ENCODE measurements at regions not wholly inside any gene's neighbourhood (a gene's known extent, or its start where the extent isn't known, plus 50 kb on each side); places are given as distances from the start of the nearest gene placed in this dataset.

DNA sequence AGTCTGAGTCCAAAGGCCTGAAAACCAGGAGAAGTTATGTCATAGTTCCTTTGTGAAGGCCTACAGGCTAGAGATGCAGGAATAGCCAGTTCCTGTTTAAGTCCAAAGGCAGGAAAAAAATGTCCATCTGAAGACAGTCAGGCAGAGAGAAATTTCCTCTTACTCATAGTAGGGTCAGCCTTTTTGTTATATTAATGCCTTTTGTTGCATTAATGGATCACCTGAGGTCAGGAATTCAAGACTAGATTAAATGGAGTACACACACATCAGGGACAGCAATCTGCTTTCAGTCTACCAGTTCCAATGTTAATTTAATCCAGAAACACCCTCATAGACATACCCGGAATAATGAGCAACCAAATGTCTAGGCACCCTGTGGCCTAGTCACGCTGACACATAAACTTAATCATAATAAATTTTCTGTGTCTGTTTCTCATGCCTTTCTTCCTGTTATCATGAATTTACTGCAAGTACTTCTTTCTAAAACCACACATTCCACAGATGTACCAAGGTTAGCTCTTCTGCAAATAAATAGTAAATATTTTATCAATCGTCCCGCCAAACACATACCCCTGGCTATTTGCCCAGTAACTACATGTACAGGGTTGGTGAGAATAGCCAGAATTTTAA lies 703.9 kb downstream of the EFNA5 start:
- no peak overlapping the region for H3K9ac ChIP-seq (ENCODE audit: low read length)
- no peaks in the 10 kb centered on the region for H3K9me3 ChIP-seq (ENCODE audit: control insufficient read depth, insufficient read depth, low read depth, low read length)
- no peak overlapping the region for H3K4me3 ChIP-seq (ENCODE audit: low read depth, low read length)
- H3K36me3 ChIP-seq (ENCODE audit: control insufficient read depth, insufficient read depth, low read length): peaks cover 3% of the 10 kb centered on the region; the same call in 1 of the 2 replicates
- no peak overlapping the region for H3K27ac ChIP-seq (ENCODE audit: low read depth, low read length)
- H3K27me3 ChIP-seq (ENCODE audit: control insufficient read depth, insufficient read depth, low read length): no peaks in the 10 kb centered on the region
- H3K4me1 ChIP-seq (ENCODE audit: control insufficient read depth, insufficient read depth, low read length): 0 out of 2 replicates have a peak, but pooled peaks cover 4% of the 10 kb centered on the region

DNA sequence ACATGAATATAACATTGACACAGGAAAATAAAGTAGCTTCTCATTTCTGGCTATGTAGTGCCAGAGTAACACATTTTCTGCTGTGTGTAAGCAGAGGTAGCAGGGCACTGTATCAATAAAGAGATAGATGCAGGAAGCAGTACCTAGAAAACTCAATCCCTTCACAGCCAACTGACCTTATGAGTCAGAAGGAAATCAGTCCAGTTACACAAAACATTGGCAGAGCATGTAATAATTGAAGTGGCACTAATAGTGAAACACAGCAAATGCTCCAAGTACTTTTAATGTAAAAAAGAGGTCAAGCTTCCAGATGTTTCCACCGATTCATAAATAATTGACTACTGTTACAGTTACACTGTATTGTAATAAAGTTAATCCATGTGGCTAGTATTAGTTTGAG lies 706.6 kb downstream of the EFNA5 start:
- Histone ChIP-seq H3K36me3 (ENCODE audit: control insufficient read depth, insufficient read depth, low read length) (peaks cover 3% of the 10 kb centered on the region; the same call in 1 of the 2 replicates), H3K4me1 (ENCODE audit: control insufficient read depth, insufficient read depth, low read length) (no peaks in the 10 kb centered on the region; the same call in 1 of the 2 replicates), H3K4me3 (ENCODE audit: low read depth, low read length) (no peak overlapping the region), H3K9ac (ENCODE audit: low read length) (no peak overlapping the region), H3K27me3 (ENCODE audit: control insufficient read depth, insufficient read depth, low read length) (no peaks in the 10 kb centered on the region), H3K9me3 (ENCODE audit: control insufficient read depth, insufficient read depth, low read depth, low read length) (no peaks in the 10 kb centered on the region), H3K27ac (ENCODE audit: low read depth, low read length) (no peak overlapping the region)

- Histone ChIP-seq H3K27me3 (ENCODE audit: control insufficient read depth, insufficient read depth, low read length) (no peaks in the 10 kb centered on the region), H3K27ac (ENCODE audit: low read depth, low read length) (no peak overlapping the region), H3K4me3 (ENCODE audit: low read depth, low read length) (no peak overlapping the region), H3K9ac (ENCODE audit: low read length) (no peak overlapping the region), H3K4me1 (ENCODE audit: control insufficient read depth, insufficient read depth, low read length) (no peaks in the 10 kb centered on the region; the same call in 1 of the 2 replicates), H3K36me3 (ENCODE audit: control insufficient read depth, insufficient read depth, low read length) (peaks cover 3% of the 10 kb centered on the region; the same call in 1 of the 2 replicates), H3K9me3 (ENCODE audit: control insufficient read depth, insufficient read depth, low read depth, low read length) (no peaks in the 10 kb centered on the region)
Measured at GRCh38 chr5:106963630-106964029, 707.1 kb downstream of the EFNA5 start.

DNA sequence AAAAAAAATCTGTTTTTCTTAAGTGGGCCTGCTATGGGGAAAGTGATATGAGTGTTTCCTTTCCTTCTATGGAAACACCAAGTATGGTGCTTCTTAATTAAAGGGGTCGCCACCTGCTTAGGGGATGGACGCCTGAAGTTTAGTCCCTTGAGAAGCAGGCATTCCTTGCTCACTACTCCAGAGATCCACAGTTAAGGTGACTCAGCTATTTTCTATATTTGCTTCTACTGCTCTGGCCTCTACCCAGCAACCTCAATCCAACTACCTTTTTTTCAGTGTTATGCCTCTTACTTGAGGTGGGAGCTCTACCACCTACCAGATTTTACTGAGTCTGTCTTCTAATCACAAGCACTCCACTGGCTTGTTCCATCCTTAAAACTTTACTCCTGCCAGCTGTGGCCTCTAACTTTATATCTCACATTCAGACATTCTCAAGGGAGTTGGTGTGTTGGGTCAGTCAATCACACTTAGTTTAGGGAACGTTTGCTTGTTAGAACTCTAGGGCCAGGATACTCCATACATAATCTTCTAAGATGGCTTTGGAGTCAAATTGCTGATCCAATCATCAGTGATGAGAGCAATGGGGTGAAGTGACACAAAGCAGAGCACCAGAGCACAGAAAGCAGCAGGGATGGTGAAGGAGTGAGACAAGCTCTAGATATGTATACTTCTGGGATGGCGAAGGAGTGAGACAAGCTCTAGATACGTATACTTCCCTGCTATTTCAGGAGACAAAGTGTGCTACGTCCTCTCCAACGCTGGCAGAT lies 708.1 kb downstream of the EFNA5 start:
- Histone ChIP-seq H3K4me3 (ENCODE audit: low read depth, low read length) (no peak overlapping the region), H3K9ac (ENCODE audit: low read length) (no peak overlapping the region), H3K27ac (ENCODE audit: low read depth, low read length) (no peak overlapping the region), H3K36me3 (ENCODE audit: control insufficient read depth, insufficient read depth, low read length) (peaks cover 3% of the 10 kb centered on the region; the same call in 1 of the 2 replicates), H3K4me1 (ENCODE audit: control insufficient read depth, insufficient read depth, low read length) (no peaks in the 10 kb centered on the region; the same call in 1 of the 2 replicates), H3K9me3 (ENCODE audit: control insufficient read depth, insufficient read depth, low read depth, low read length) (no peaks in the 10 kb centered on the region), H3K27me3 (ENCODE audit: control insufficient read depth, insufficient read depth, low read length) (no peaks in the 10 kb centered on the region)

- H3K4me1 ChIP-seq (ENCODE audit: control insufficient read depth, insufficient read depth, low read length): peaks cover 3% of the 10 kb centered on the region; the same call in 1 of the 2 replicates
- no peak overlapping the region for H3K27ac ChIP-seq (ENCODE audit: low read depth, low read length)
- no peaks in the 10 kb centered on the region for H3K27me3 ChIP-seq (ENCODE audit: control insufficient read depth, insufficient read depth, low read length)
- H3K4me3 ChIP-seq (ENCODE audit: low read depth, low read length): no peak overlapping the region
- no peaks in the 10 kb centered on the region for H3K36me3 ChIP-seq (ENCODE audit: control insufficient read depth, insufficient read depth, low read length)
- no peak overlapping the region for H3K9ac ChIP-seq (ENCODE audit: low read length)
- H3K9me3 ChIP-seq (ENCODE audit: control insufficient read depth, insufficient read depth, low read depth, low read length): no peaks in the 10 kb centered on the region
Measured at GRCh38 chr5:106959387-106959786, 711.4 kb downstream of the EFNA5 start.

DNA sequence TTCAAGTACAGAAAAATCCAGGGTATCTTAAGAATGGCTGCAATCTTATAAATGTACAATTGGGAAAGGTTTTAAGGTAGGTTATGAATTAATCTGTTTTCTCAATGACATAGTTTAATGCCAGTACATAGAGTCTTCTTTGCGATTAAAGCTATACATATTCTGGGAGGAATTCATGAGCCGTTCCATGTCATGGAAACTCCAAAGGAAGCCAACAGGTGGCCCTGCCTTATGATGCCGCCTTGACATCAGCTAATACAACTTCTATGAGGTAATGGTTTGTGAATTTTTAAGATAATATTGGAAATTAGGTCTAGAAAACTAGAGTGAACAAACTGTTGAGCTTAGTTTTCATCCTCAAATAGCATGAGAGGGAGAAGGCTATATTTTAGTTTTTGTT lies 713.4 kb downstream of the EFNA5 start:
- Histone ChIP-seq H3K9me3 (ENCODE audit: control insufficient read depth, insufficient read depth, low read depth, low read length) (no peaks in the 10 kb centered on the region), H3K36me3 (ENCODE audit: control insufficient read depth, insufficient read depth, low read length) (no peaks in the 10 kb centered on the region), H3K4me3 (ENCODE audit: low read depth, low read length) (no peak overlapping the region), H3K27ac (ENCODE audit: low read depth, low read length) (no peak overlapping the region), H3K27me3 (ENCODE audit: control insufficient read depth, insufficient read depth, low read length) (no peaks in the 10 kb centered on the region), H3K4me1 (ENCODE audit: control insufficient read depth, insufficient read depth, low read length) (peaks cover 3% of the 10 kb centered on the region; the same call in 1 of the 2 replicates), H3K9ac (ENCODE audit: low read length) (no peak overlapping the region)

- no peaks in the 10 kb centered on the region for H3K27me3 ChIP-seq (ENCODE audit: control insufficient read depth, insufficient read depth, low read length)
- H3K4me1 ChIP-seq (ENCODE audit: control insufficient read depth, insufficient read depth, low read length): peaks cover 3% of the 10 kb centered on the region; the same call in 1 of the 2 replicates
- H3K27ac ChIP-seq (ENCODE audit: low read depth, low read length): no peak overlapping the region
- H3K4me3 ChIP-seq (ENCODE audit: low read depth, low read length): no peak overlapping the region
- H3K36me3 ChIP-seq (ENCODE audit: control insufficient read depth, insufficient read depth, low read length): no peaks in the 10 kb centered on the region
- no peak overlapping the region for H3K9ac ChIP-seq (ENCODE audit: low read length)
- H3K9me3 ChIP-seq (ENCODE audit: control insufficient read depth, insufficient read depth, low read depth, low read length): no peaks in the 10 kb centered on the region
Measured at GRCh38 chr5:106956886-106957285, 713.9 kb downstream of the EFNA5 start.

GRCh38 chr5:106956187-106956586 lies 714.5 kb downstream of the EFNA5 start:
- no peaks in the 10 kb centered on the region for H3K36me3 ChIP-seq (ENCODE audit: control insufficient read depth, insufficient read depth, low read length)
- no peak overlapping the region for H3K4me3 ChIP-seq (ENCODE audit: low read depth, low read length)
- no peak overlapping the region for H3K27ac ChIP-seq (ENCODE audit: low read depth, low read length)
- H3K9ac ChIP-seq (ENCODE audit: low read length): no peak overlapping the region
- H3K27me3 ChIP-seq (ENCODE audit: control insufficient read depth, insufficient read depth, low read length): no peaks in the 10 kb centered on the region
- H3K9me3 ChIP-seq (ENCODE audit: control insufficient read depth, insufficient read depth, low read depth, low read length): no peaks in the 10 kb centered on the region
- H3K4me1 ChIP-seq (ENCODE audit: control insufficient read depth, insufficient read depth, low read length): peaks cover 3% of the 10 kb centered on the region; the same call in 1 of the 2 replicates

DNA sequence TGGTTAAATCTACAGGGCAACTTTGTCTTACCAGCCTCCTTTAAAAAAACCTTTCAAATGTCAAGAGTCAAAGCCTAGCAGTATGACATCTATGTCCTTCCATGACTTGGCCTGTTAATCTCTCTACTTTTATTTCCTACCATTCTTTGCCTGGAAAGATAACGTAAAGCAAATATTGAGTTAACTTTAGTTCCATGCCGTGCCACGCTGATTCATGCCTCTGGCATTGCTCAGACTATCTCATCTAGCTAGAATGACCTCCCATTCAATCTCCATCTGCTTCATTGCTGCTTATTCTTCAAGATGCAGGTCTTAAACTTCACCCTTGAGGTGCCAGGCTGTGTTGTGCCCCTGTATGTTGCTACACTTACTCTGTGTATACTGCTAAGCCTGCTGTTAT lies 729.8 kb downstream of the EFNA5 start:
- Histone ChIP-seq H3K36me3 (ENCODE audit: control insufficient read depth, insufficient read depth, low read length) (no peaks in the 10 kb centered on the region), H3K27ac (ENCODE audit: low read depth, low read length) (no peak overlapping the region)

GRCh38 chr5:106940301-106940846 lies 730.4 kb downstream of the EFNA5 start:
- no peak overlapping the region for H3K4me3 ChIP-seq (ENCODE audit: low read depth, low read length)
- H3K27me3 ChIP-seq (ENCODE audit: control insufficient read depth, insufficient read depth, low read length): no peaks in the 10 kb centered on the region
- H3K27ac ChIP-seq (ENCODE audit: low read depth, low read length): no peak overlapping the region
- no peak overlapping the region for H3K9ac ChIP-seq (ENCODE audit: low read length)
- no peaks in the 10 kb centered on the region for H3K36me3 ChIP-seq (ENCODE audit: control insufficient read depth, insufficient read depth, low read length)
- H3K9me3 ChIP-seq (ENCODE audit: control insufficient read depth, insufficient read depth, low read depth, low read length): no peaks in the 10 kb centered on the region
- no peaks in the 10 kb centered on the region for H3K4me1 ChIP-seq (ENCODE audit: control insufficient read depth, insufficient read depth, low read length)

More for the DNA sequence above, 729.8 kb downstream of the EFNA5 start:
- Histone ChIP-seq H3K27me3 (ENCODE audit: control insufficient read depth, insufficient read depth, low read length) (no peaks in the 10 kb centered on the region), H3K4me1 (ENCODE audit: control insufficient read depth, insufficient read depth, low read length) (no peaks in the 10 kb centered on the region), H3K9me3 (ENCODE audit: control insufficient read depth, insufficient read depth, low read depth, low read length) (no peaks in the 10 kb centered on the region), H3K4me3 (ENCODE audit: low read depth, low read length) (no peak overlapping the region), H3K9ac (ENCODE audit: low read length) (no peak overlapping the region)

DNA sequence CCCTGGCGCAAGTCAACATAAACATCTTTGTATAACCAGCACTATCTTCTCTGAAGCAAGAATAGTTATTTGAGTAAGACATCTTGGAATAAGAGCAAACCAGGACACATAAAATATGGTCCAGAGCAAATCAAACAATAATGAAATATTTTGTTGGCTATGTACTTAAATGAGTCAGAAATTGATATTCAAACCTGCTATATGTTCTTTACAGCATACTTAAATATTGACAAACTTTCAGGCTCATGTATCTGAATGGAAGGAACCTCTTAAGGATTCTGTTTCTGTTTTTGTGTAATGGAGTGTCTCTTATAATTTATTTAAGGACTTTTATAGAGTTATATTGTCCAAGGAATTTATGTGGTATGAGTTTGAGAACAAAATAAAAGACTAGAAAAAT lies 747.3 kb downstream of the EFNA5 start:
- Histone ChIP-seq H3K4me3 (ENCODE audit: low read depth, low read length) (no peak overlapping the region), H3K27ac (ENCODE audit: low read depth, low read length) (no peak overlapping the region), H3K4me1 (ENCODE audit: control insufficient read depth, insufficient read depth, low read length) (no peaks in the 10 kb centered on the region), H3K36me3 (ENCODE audit: control insufficient read depth, insufficient read depth, low read length) (no peaks in the 10 kb centered on the region), H3K27me3 (ENCODE audit: control insufficient read depth, insufficient read depth, low read length) (no peaks in the 10 kb centered on the region), H3K9me3 (ENCODE audit: control insufficient read depth, insufficient read depth, low read depth, low read length) (0 out of 2 replicates have a peak, but pooled peaks cover 3% of the 10 kb centered on the region), H3K9ac (ENCODE audit: low read length) (no peak overlapping the region)

Measured in HUES6 (cell line).